Calu3 (cell line): ENCODE measurements at regions not wholly inside any gene's neighbourhood (a gene's known extent, or its start where the extent isn't known, plus 50 kb on each side); places are given as distances from the start of the nearest gene placed in this dataset.

ENCODE experiments used
- BruUV-seq: library from RNA; stranded (reverse); fragments of 400-500 nt; replicated peaks from 2 replicates; lab custom pipeline; 2021; lab: Mats Ljungman, UMichigan
- CTCF ChIA-PET: fragments of 300-600 bp; sonication (Branson Sonifier 250); formaldehyde crosslinking; loops from one replicate; lab custom pipeline; 2022; ENCODE audit warnings: antibody characterized with exemption; lab: Charles Lee
- DNase-seq: peaks from one replicate; pipeline ENCODE4 v3.0.0; 2022
- H3K27ac Mint-ChIP-seq: one replicate; pipeline ENCODE4 v1.8.0; 2022; ENCODE audit warnings: mixed read lengths; ENCODE audit not compliant: unreplicated experiment
- H3K27me3 Mint-ChIP-seq: one replicate; pipeline ENCODE4 v1.8.0; 2022; ENCODE audit warnings: mixed read lengths; ENCODE audit not compliant: unreplicated experiment
- H3K36me3 Mint-ChIP-seq: one replicate; pipeline ENCODE4 v1.8.0; 2022; ENCODE audit warnings: mild to moderate bottlenecking, moderate library complexity, mixed read lengths; ENCODE audit not compliant: insufficient read depth, unreplicated experiment
- H3K4me1 Mint-ChIP-seq: one replicate; pipeline ENCODE4 v1.8.0; 2022; ENCODE audit warnings: mild to moderate bottlenecking, low read depth, mixed read lengths; ENCODE audit not compliant: unreplicated experiment
- H3K4me3 Mint-ChIP-seq: one replicate; pipeline ENCODE4 v1.8.0; 2022; ENCODE audit warnings: mild to moderate bottlenecking, low read depth, moderate library complexity, mixed read lengths; ENCODE audit not compliant: unreplicated experiment
- H3K9me3 Mint-ChIP-seq: one replicate; pipeline ENCODE4 v1.8.0; 2022; ENCODE audit warnings: low read depth, mixed read lengths; ENCODE audit not compliant: unreplicated experiment
- intact Hi-C: fragments of 100-400 bp; cut with micrococcal nuclease; formaldehyde crosslinking; loops from one replicate; pipeline ENCODE4 v1.10.0; 2022; ENCODE audit not compliant: unreplicated experiment
- TF ChIP-seq, protein P1 (sequence below): fragments of 200-600 bp; IDR thresholded peaks from one replicate; pipeline ENCODE4 v1.8.0; 2022; ENCODE audit warnings: antibody characterized with exemption; ENCODE audit not compliant: unreplicated experiment

DNA sequence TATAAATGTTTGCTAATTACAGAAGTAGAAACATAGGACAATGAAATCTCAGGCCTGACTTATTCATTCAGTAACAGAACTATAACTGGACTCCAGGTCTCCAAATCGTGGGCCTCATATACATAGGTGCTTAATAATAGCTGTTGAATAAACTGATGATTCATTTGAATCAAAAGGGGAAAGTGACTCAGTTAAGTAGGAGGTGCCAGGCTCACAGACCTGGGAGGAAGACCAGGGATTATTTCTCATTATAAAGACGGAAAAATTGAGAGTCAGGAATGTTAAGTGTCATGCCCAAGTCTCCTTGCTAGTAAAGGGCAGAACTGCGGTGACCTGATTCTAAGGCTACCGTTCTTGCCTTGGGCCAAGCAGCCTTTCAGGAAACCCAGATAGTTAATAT lies 131.5 kb downstream of the HS3ST1 start:
- no peaks in the 10 kb centered on the region for H3K4me1 Mint-ChIP-seq
- intact Hi-C loops, result no loop called here

DNA sequence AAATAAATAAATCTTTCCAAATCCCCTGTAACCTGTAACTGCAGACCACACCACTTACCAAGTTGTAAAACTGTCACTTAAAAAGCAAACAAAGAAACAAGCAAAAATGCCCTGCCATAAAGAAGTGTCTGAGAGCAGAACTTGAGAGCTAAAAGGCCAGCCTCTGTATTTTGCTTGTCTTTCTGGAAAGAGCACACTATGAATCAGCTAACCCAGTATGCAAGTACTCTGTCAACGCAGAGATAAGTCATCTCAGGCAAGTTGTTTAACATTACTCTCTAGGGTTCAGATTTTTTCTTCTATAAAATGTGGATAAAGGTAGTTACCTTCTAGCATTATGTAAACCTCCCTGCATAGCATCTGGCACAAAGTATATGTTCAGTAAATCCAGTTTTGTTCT lies 134.8 kb downstream of the HS3ST1 start:
- intact Hi-C loops, result no loop called here
- no peaks in the 10 kb centered on the region for H3K9me3 Mint-ChIP-seq

More for the DNA sequence above, 131.5 kb downstream of the HS3ST1 start:
- DNase-seq, result no peak
- CTCF ChIA-PET, result no interaction called here
- TF ChIP-seq, protein P1, sequence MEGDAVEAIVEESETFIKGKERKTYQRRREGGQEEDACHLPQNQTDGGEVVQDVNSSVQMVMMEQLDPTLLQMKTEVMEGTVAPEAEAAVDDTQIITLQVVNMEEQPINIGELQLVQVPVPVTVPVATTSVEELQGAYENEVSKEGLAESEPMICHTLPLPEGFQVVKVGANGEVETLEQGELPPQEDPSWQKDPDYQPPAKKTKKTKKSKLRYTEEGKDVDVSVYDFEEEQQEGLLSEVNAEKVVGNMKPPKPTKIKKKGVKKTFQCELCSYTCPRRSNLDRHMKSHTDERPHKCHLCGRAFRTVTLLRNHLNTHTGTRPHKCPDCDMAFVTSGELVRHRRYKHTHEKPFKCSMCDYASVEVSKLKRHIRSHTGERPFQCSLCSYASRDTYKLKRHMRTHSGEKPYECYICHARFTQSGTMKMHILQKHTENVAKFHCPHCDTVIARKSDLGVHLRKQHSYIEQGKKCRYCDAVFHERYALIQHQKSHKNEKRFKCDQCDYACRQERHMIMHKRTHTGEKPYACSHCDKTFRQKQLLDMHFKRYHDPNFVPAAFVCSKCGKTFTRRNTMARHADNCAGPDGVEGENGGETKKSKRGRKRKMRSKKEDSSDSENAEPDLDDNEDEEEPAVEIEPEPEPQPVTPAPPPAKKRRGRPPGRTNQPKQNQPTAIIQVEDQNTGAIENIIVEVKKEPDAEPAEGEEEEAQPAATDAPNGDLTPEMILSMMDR, result no peak
- BruUV-seq, result no TSS peak
- Mint-ChIP-seq H3K4me3 (no peak overlapping the region), H3K27me3 (no peaks in the 10 kb centered on the region), H3K27ac (no peak overlapping the region), H3K9me3 (no peaks in the 10 kb centered on the region), H3K36me3 (no peaks in the 10 kb centered on the region)

DNA sequence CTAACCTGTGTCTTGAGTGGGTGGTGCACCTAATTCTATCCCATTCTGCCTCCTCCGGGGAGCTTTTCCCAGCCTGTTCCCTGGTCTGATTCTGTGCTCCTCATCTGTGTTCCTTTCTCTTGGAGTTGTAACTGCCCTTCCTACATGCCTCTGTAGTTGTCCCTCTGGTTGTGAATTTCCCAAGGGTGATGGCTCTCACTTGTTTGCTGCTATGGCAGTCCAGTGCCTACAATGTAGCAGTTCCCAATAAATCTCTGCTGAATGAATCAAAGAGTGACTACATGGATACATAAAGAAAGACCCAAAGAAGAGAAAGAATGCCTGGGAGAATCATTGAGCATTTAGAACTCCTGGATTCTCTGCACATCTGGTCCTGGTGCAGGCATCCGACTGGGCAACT lies 141.6 kb downstream of the HS3ST1 start:
- H3K27ac Mint-ChIP-seq, result no peak overlapping the region
- no peak overlapping the region for H3K4me3 Mint-ChIP-seq
- DNase-seq, result no peak
- CTCF ChIA-PET, result no interaction called here
- no peaks in the 10 kb centered on the region for H3K36me3 Mint-ChIP-seq
- H3K4me1 Mint-ChIP-seq, result peaks cover 12% of the 10 kb centered on the region
- no peaks in the 10 kb centered on the region for H3K27me3 Mint-ChIP-seq
- peaks cover 6% of the 10 kb centered on the region for H3K9me3 Mint-ChIP-seq
- no TSS peak for BruUV-seq
- intact Hi-C loops, result no loop called here
- TF ChIP-seq, protein P1, result no peak

More for the DNA sequence above, 134.8 kb downstream of the HS3ST1 start:
- Mint-ChIP-seq H3K4me3 (no peak overlapping the region), H3K27ac (no peak overlapping the region), H3K27me3 (no peaks in the 10 kb centered on the region), H3K36me3 (no peaks in the 10 kb centered on the region), H3K4me1 (no peaks in the 10 kb centered on the region)
- DNase-seq, result no peak
- TF ChIP-seq, protein P1, result no peak
- CTCF ChIA-PET, result no interaction called here
- no TSS peak for BruUV-seq

DNA sequence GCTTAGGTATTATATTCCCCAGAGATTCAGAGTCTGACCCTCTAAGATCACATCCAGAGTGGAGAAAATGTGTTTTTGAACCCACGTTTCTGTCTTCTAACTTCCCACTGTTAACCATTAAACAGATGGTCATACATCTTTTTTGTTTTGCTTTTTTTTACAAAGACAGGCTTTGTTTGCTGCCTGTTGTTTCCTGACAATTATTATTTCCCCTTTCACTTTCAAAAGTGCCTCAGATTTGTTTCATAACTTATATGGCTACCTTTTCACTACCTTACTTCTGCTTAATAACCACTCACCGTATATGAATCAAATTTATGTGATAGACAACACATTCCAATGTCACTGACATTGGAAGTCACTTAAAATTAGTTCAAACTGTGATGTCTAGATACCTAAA lies 142.2 kb downstream of the HS3ST1 start:
- Mint-ChIP-seq H3K4me1 (peaks cover 12% of the 10 kb centered on the region), H3K36me3 (no peaks in the 10 kb centered on the region), H3K9me3 (peaks cover 6% of the 10 kb centered on the region), H3K4me3 (no peak overlapping the region), H3K27me3 (no peaks in the 10 kb centered on the region), H3K27ac (no peak overlapping the region)
- TF ChIP-seq, protein P1, result no peak
- CTCF ChIA-PET, result no interaction called here
- BruUV-seq, result no TSS peak
- intact Hi-C loops, result no loop called here
- DNase-seq, result no peak
